ENCODE measurements at regions not wholly inside any gene's neighbourhood (a gene's known extent, or its start where the extent isn't known, plus 50 kb on each side); places are given as distances from the start of the nearest gene placed in this dataset.

DNA sequence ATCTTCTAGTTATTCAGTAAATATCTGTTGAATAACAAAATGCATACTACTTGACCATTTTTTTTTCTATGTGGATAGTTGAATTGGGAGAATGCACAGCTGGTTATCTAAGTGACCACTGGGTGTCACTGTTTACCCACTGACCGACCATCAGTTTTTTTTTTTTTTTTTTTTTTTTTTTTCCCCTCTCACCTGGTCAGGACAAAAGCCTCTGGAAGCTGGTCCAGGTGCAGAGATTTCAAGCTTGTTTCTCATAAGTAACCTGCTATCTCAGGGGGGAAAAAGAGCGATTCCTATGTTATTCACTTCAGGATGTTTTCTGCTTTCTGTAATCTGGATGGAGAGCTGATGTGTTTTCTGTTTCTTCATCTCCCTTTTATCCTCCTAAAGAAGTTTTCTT, 256.0 kb downstream of the DCDC2C start:
- H3K36me3 Mint-ChIP-seq: no peaks in the 10 kb centered on the region
- no peak for DNase-seq
- Histone ChIP-seq H3K4me3 (ENCODE audit: low read length in 2 of 2) (no peak overlapping the region), H3K36me3 (ENCODE audit: insufficient read depth, low read length) (no peaks in the 10 kb centered on the region), H3K27me3 (ENCODE audit: insufficient read depth, low read length) (no peaks in the 10 kb centered on the region), H3K4me1 (ENCODE audit: insufficient read depth, low read length) (no peaks in the 10 kb centered on the region), H3K27ac (ENCODE audit: low read depth, low read length) (no peak overlapping the region), H3K9me3 (ENCODE audit: control insufficient read depth in 1 of 2, low read length in 2 of 2) (no peaks in the 10 kb centered on the region)
- no peaks in the 10 kb centered on the region for H3K27me3 Mint-ChIP-seq
- CTCF ChIA-PET (ENCODE audit: partially characterized antibody): interaction anchor here (0.7 to 1.3 kb wide), 6 partner anchors 9 to 97 kb away, joined by 3 to 5 read pairs (median 3); no protein-coding TSS in a partner anchor
- intact Hi-C loops (cut with micrococcal nuclease): no loop called here
- POLR2A ChIA-PET (ENCODE audit: partially characterized antibody): no interaction called here
- no peaks in the 10 kb centered on the region for H3K4me1 Mint-ChIP-seq
- H3K9me3 Mint-ChIP-seq: peaks cover 0 to 5% (median 0%) of the 10 kb centered on the region in 8 donors
- H3K27ac Mint-ChIP-seq: no peak overlapping the region
- no peak overlapping the region for H3K4me3 Mint-ChIP-seq

DNA sequence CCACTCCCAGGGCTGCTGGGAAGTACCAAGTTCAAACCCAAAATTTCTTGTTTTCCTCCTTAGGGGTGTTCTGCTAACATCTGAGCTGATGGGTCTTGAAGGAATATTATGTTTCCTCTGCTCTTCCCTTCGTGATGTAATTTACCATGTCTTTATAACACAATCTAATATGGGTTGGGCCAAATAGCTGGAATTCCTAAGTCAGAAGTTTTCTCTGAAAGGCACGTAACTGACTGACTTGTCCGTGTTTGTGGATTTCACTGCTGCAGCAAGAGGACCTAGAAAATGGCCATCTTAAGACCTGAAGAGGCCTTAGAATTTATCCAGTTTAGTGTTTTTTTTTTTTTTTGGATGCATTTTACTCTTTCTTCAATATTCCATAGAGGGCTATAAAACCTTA, 256.7 kb downstream of the DCDC2C start:
- no peaks in the 10 kb centered on the region for H3K36me3 ChIP-seq (ENCODE audit: insufficient read depth, low read length)
- no peak overlapping the region for H3K27ac ChIP-seq (ENCODE audit: low read depth, low read length)
- no peak overlapping the region for H3K4me3 ChIP-seq (ENCODE audit: low read length in 2 of 2)
- no peak for DNase-seq
- H3K4me1 ChIP-seq (ENCODE audit: insufficient read depth, low read length): no peaks in the 10 kb centered on the region
- peaks cover 0 to 3% (median 0%) of the 10 kb centered on the region in 8 donors for H3K9me3 Mint-ChIP-seq
- intact Hi-C loops (cut with micrococcal nuclease): no loop called here
- no peaks in the 10 kb centered on the region for H3K36me3 Mint-ChIP-seq
- POLR2A ChIA-PET (ENCODE audit: partially characterized antibody): no interaction called here
- no peak overlapping the region for H3K4me3 Mint-ChIP-seq
- no peaks in the 10 kb centered on the region for H3K27me3 ChIP-seq (ENCODE audit: insufficient read depth, low read length)
- H3K9me3 ChIP-seq (ENCODE audit: control insufficient read depth in 1 of 2, low read length in 2 of 2): no peaks in the 10 kb centered on the region
- CTCF ChIA-PET (ENCODE audit: partially characterized antibody): interaction anchor here (0.7 to 1.3 kb wide), 4 partner anchors 10 to 97 kb away, joined by 3 to 5 read pairs (median 4); no protein-coding TSS in a partner anchor
- H3K27ac Mint-ChIP-seq: no peak overlapping the region
- H3K27me3 Mint-ChIP-seq: no peaks in the 10 kb centered on the region
- no peaks in the 10 kb centered on the region for H3K4me1 Mint-ChIP-seq

DNA sequence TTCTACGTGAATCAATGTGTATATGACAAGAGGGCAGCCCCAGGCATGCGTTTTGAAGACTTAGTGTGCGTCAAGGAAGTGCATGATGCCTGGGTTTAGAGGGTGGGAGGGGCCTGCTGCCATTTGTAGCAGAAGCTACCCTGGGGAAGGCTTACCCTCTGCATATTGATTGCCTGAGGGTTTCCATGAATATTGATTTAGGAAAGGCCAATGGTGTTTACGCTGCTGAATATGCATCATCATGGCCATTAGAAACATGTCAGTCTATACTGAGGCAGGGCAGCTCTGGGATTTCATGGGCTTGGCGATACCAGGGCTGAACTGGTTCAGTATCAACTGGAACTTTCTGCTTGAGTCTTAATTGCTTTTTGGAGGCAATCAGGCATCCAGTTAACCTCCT, 259.3 kb downstream of the DCDC2C start:
- H3K27ac Mint-ChIP-seq: no peak overlapping the region

DNA sequence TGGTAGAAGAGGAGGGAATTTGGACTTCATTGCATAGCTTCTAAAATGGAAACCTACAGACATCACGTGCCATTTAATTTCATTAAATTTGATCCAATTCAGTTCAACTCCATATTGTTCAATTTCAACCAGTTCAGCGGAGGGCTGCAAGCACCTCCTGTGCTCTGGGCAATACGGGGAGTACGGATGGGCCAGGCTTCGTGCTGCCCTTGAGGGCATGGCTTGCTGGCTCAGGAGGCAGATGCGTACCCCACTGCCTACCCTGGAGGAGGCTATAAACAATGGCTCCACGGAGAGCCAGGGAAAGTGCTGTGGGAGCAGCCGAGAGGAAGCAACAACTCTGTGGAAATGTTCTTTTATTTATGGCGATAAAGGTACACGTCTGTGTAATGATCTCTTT, 261.8 kb downstream of the DCDC2C start:
- no peak overlapping the region for H3K27ac Mint-ChIP-seq

More for the DNA sequence above, 259.3 kb downstream of the DCDC2C start:
- H3K9me3 Mint-ChIP-seq: peaks cover 0 to 3% (median 0%) of the 10 kb centered on the region in 8 donors
- ChIA-PET POLR2A (ENCODE audit: partially characterized antibody) (no interaction called here), CTCF (ENCODE audit: partially characterized antibody) (no interaction called here)
- H3K36me3 Mint-ChIP-seq: no peaks in the 10 kb centered on the region
- H3K27me3 Mint-ChIP-seq: no peaks in the 10 kb centered on the region
- DNase-seq: no peak
- no peaks in the 10 kb centered on the region for H3K4me1 Mint-ChIP-seq
- no peaks in the 10 kb centered on the region for H3K9me3 ChIP-seq (ENCODE audit: control insufficient read depth in 1 of 2, low read length in 2 of 2)
- no peaks in the 10 kb centered on the region for H3K4me1 ChIP-seq (ENCODE audit: insufficient read depth, low read length)
- intact Hi-C loops (cut with micrococcal nuclease): no loop called here
- H3K36me3 ChIP-seq (ENCODE audit: insufficient read depth, low read length): no peaks in the 10 kb centered on the region
- H3K4me3 ChIP-seq (ENCODE audit: low read length in 2 of 2): no peak overlapping the region
- no peaks in the 10 kb centered on the region for H3K27me3 ChIP-seq (ENCODE audit: insufficient read depth, low read length)
- no peak overlapping the region for H3K27ac ChIP-seq (ENCODE audit: low read depth, low read length)
- H3K4me3 Mint-ChIP-seq: no peak overlapping the region

DNA sequence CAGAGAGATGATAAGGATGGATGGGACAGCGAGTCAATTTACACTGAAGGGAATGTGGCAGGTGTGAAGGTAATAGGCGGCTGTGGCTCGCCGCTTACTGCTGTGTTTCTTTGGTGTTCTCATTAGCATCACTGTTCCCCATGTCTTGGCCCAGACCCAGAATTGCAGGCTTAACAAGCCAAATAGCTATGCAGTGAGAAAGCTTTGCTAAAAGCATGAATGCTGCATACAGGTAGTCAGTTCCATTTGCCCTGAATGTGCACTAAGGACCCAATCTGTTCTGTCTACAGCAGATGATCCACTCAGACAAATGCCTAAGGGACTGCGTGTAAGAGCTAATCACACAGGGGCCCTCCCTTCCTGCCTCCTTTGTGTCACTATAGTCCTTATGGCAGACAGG, 262.6 kb downstream of the DCDC2C start:
- no peaks in the 10 kb centered on the region for H3K36me3 ChIP-seq (ENCODE audit: insufficient read depth, low read length)
- no peaks in the 10 kb centered on the region for H3K9me3 ChIP-seq (ENCODE audit: control insufficient read depth in 1 of 2, low read length in 2 of 2)
- Mint-ChIP-seq H3K4me1 (no peaks in the 10 kb centered on the region), H3K27me3 (no peaks in the 10 kb centered on the region), H3K36me3 (no peaks in the 10 kb centered on the region), H3K9me3 (peaks cover 0 to 3% (median 0%) of the 10 kb centered on the region in 8 donors), H3K4me3 (no peak overlapping the region), H3K27ac (no peak overlapping the region)
- no peaks in the 10 kb centered on the region for H3K27me3 ChIP-seq (ENCODE audit: insufficient read depth, low read length)
- H3K27ac ChIP-seq (ENCODE audit: low read depth, low read length): no peak overlapping the region
- intact Hi-C loops (cut with micrococcal nuclease): no loop called here
- H3K4me3 ChIP-seq (ENCODE audit: low read length in 2 of 2): no peak overlapping the region
- no peaks in the 10 kb centered on the region for H3K4me1 ChIP-seq (ENCODE audit: insufficient read depth, low read length)
- no peak for DNase-seq
- ChIA-PET CTCF (ENCODE audit: partially characterized antibody) (no interaction called here), POLR2A (ENCODE audit: partially characterized antibody) (no interaction called here)

More for the DNA sequence above, 261.8 kb downstream of the DCDC2C start:
- Histone ChIP-seq H3K9me3 (ENCODE audit: control insufficient read depth in 1 of 2, low read length in 2 of 2) (no peaks in the 10 kb centered on the region), H3K36me3 (ENCODE audit: insufficient read depth, low read length) (no peaks in the 10 kb centered on the region), H3K4me1 (ENCODE audit: insufficient read depth, low read length) (no peaks in the 10 kb centered on the region), H3K4me3 (ENCODE audit: low read length in 2 of 2) (no peak overlapping the region), H3K27me3 (ENCODE audit: insufficient read depth, low read length) (no peaks in the 10 kb centered on the region), H3K27ac (ENCODE audit: low read depth, low read length) (no peak overlapping the region)
- intact Hi-C loops (cut with micrococcal nuclease): no loop called here
- no peak overlapping the region for H3K4me3 Mint-ChIP-seq
- H3K27me3 Mint-ChIP-seq: no peaks in the 10 kb centered on the region
- DNase-seq: no peak
- H3K9me3 Mint-ChIP-seq: peaks cover 0 to 3% (median 0%) of the 10 kb centered on the region in 8 donors
- no peaks in the 10 kb centered on the region for H3K4me1 Mint-ChIP-seq
- no peaks in the 10 kb centered on the region for H3K36me3 Mint-ChIP-seq
- ChIA-PET CTCF (ENCODE audit: partially characterized antibody) (no interaction called here), POLR2A (ENCODE audit: partially characterized antibody) (no interaction called here)

DNA sequence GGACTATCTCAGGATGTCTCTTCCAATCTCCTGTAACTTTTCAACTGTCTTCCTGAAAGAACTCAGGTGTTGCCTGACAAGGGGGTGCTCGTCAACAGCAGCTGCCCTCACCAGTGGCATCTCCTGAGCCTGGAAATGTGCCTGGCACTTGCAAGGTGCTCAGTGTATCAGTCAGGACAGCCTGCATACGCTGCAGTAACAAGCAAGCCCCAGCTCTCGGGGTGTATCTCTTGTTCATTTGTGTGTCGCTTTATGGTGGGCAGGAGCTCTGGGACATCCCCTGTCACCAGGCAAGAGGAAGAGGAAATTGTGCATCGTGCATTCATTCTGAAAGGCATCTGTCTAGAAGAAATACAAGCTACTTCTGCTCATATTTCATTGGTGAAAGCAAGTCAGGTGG, 263.1 kb downstream of the DCDC2C start:
- Histone ChIP-seq H3K27ac (ENCODE audit: low read depth, low read length) (no peak overlapping the region), H3K27me3 (ENCODE audit: insufficient read depth, low read length) (no peaks in the 10 kb centered on the region), H3K4me3 (ENCODE audit: low read length in 2 of 2) (no peak overlapping the region), H3K36me3 (ENCODE audit: insufficient read depth, low read length) (no peaks in the 10 kb centered on the region), H3K9me3 (ENCODE audit: control insufficient read depth in 1 of 2, low read length in 2 of 2) (no peaks in the 10 kb centered on the region), H3K4me1 (ENCODE audit: insufficient read depth, low read length) (no peaks in the 10 kb centered on the region)
- DNase-seq: no peak
- H3K4me3 Mint-ChIP-seq: no peak overlapping the region
- no peaks in the 10 kb centered on the region for H3K27me3 Mint-ChIP-seq
- no peak overlapping the region for H3K27ac Mint-ChIP-seq
- intact Hi-C loops (cut with micrococcal nuclease): no loop called here
- H3K9me3 Mint-ChIP-seq: peaks cover 0 to 2% (median 0%) of the 10 kb centered on the region in 8 donors
- ChIA-PET POLR2A (ENCODE audit: partially characterized antibody) (no interaction called here), CTCF (ENCODE audit: partially characterized antibody) (no interaction called here)
- H3K4me1 Mint-ChIP-seq: no peaks in the 10 kb centered on the region
- no peaks in the 10 kb centered on the region for H3K36me3 Mint-ChIP-seq

DNA sequence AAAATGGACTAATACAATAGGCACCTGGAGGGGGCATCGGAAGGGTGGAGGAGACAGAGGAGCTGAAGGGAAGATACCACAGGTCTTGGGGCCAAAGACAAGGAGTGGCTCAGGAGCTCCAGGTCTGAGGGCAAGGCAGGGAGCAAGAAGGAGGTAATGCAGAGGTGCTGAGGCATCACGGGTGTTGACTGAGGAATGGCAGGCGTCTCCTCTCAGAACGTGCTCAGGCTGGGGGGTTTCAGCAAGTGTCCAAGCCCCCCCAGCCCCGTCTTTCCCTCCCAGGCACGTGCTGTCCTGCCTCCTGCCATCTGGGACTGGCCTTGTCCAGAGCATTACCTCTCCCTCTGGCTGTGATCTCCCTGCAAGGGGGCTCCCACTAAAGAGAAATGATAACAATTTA, 265.4 kb downstream of the DCDC2C start:
- DNase-seq: no peak
- Mint-ChIP-seq H3K36me3 (no peaks in the 10 kb centered on the region), H3K4me1 (no peaks in the 10 kb centered on the region), H3K4me3 (no peak overlapping the region), H3K27ac (no peak overlapping the region), H3K27me3 (no peaks in the 10 kb centered on the region), H3K9me3 (peaks cover 0 to 4% (median 0%) of the 10 kb centered on the region in 8 donors)
- ChIA-PET POLR2A (ENCODE audit: partially characterized antibody) (no interaction called here), CTCF (ENCODE audit: partially characterized antibody) (interaction anchor here (1.1 kb wide), 1 partner anchor 9 kb away, joined by 3 read pairs; no protein-coding TSS in a partner anchor)
- intact Hi-C loops (cut with micrococcal nuclease): no loop called here
- no peaks in the 10 kb centered on the region for H3K36me3 ChIP-seq (ENCODE audit: insufficient read depth, low read length)
- no peak overlapping the region for H3K4me3 ChIP-seq (ENCODE audit: low read length in 2 of 2)
- H3K27me3 ChIP-seq (ENCODE audit: insufficient read depth, low read length): no peaks in the 10 kb centered on the region
- no peak overlapping the region for H3K27ac ChIP-seq (ENCODE audit: low read depth, low read length)
- H3K9me3 ChIP-seq (ENCODE audit: control insufficient read depth in 1 of 2, low read length in 2 of 2): no peaks in the 10 kb centered on the region
- no peaks in the 10 kb centered on the region for H3K4me1 ChIP-seq (ENCODE audit: insufficient read depth, low read length)

All from CD4-positive, alpha-beta memory T cell (primary cell).